Lung (tissue), 11 donors: ENCODE measurements at regions not wholly inside any gene's neighbourhood (a gene's known extent, or its start where the extent isn't known, plus 50 kb on each side); places are given as distances from the start of the nearest gene placed in this dataset.

Experiments used
- ATAC-seq: fragments of 200-7000 bp; cut with Tn5 transposase; one replicate; pipeline ENCODE4 v1.9.1; 2020; ENCODE audit warnings: moderate number of reproducible peaks; ENCODE audit not compliant: insufficient read depth, low FRiP score
- DNase-seq, 3 donors: peaks; one replicate each; pipeline ENCODE4 v3.0.0-alpha.2; 2013 to 2017
- H3K27ac ChIP-seq, 2 donors: one replicate each; pipeline ENCODE4 v1.5.1; 2013; ENCODE audit warnings: mild to moderate bottlenecking in 2 of 2, moderate library complexity in 2 of 2, control low read depth in 1 of 2, inconsistent platforms in 1 of 2, low read depth in 1 of 2, low read length in 1 of 2
- H3K27me3 ChIP-seq, 3 donors: one replicate each; pipeline ENCODE4 v1.5.1; 2013; ENCODE audit warnings: low read length in 2 of 3; ENCODE audit not compliant: control insufficient read depth in 3 of 3, insufficient read depth in 3 of 3
- H3K36me3 ChIP-seq, 4 donors: one replicate each; pipeline ENCODE4 v1.5.1; 2013; ENCODE audit warnings: low read length in 4 of 4, mild to moderate bottlenecking in 1 of 4, moderate library complexity in 1 of 4; ENCODE audit not compliant: control insufficient read depth in 4 of 4, insufficient read depth in 4 of 4
- H3K4me1 ChIP-seq, 5 donors: one replicate each; pipeline ENCODE4 v1.5.1; 2013; ENCODE audit warnings: low read length in 5 of 5, mild to moderate bottlenecking in 2 of 5, moderate library complexity in 1 of 5; ENCODE audit not compliant: control insufficient read depth in 5 of 5, insufficient read depth in 5 of 5
- H3K4me3 ChIP-seq: one replicate; pipeline ENCODE4 v1.5.1; 2013; ENCODE audit warnings: mild to moderate bottlenecking, control low read depth, moderate library complexity
- H3K9ac ChIP-seq, 2 donors: one replicate each; pipeline ENCODE4 v1.5.1; 2013; ENCODE audit warnings: low read length in 2 of 2, control low read depth in 1 of 2; ENCODE audit not compliant: insufficient read depth in 1 of 2
- H3K9me3 ChIP-seq, 4 donors: one replicate each; pipeline ENCODE4 v1.5.1; 2013; ENCODE audit warnings: low read length in 3 of 4, mild to moderate bottlenecking in 1 of 4, moderate library complexity in 1 of 4; ENCODE audit not compliant: control insufficient read depth in 4 of 4, insufficient read depth in 3 of 4
- CTCF ChIP-seq: IDR thresholded peaks from 2 replicates; pipeline ENCODE4 v1.5.1; 2012; ENCODE audit warnings: mild to moderate bottlenecking; ENCODE audit errors: control extremely low read depth, extremely low read depth
- WGBS, 2 donors: extraction: QIAGEN DNeasy Blood & Tissue Kit; methylation state at CpG; one replicate each; pipeline ENCODE4 v1.1.7; 2013; 5-methylcytosine and 5-hydroxymethylcytosine counted together
- donor health status: control.
- donor health status: control.
- donor health status: Bipolar disorder and iron deficiency.
- donor health status: healthy.
- donor health status: DM: yes; HTN: yes; CAD: no.

- Histone ChIP-seq H3K27ac (no peak overlapping the region), H3K9ac (no peak overlapping the region), H3K4me3 (no peak overlapping the region), H3K27me3 (no peaks in the 10 kb centered on the region), H3K36me3 (no peaks in the 10 kb centered on the region), H3K4me1 (peaks cover 0 to 8% (median 0%) of the 10 kb centered on the region in 5 donors), H3K9me3 (no peaks in the 10 kb centered on the region)
- no peak for ATAC-seq
- WGBS, 2 donors, result 97 to 98% methylated on average over 22 of the region's 22 CpGs
- DNase-seq, result no peak
- TF ChIP-seq CTCF, result no peak
Measured at GRCh38 chr2:16855183-16855582, 189.5 kb upstream of the CYRIA start.

GRCh38 chr2:16853088-16853487 is 187.5 kb upstream of the CYRIA start:
- H3K27me3 ChIP-seq, result no peaks in the 10 kb centered on the region
- peaks cover 0 to 8% (median 0%) of the 10 kb centered on the region in 5 donors for H3K4me1 ChIP-seq
- DNase-seq, result no peak
- H3K27ac ChIP-seq, result no peak overlapping the region
- 88 to 98% methylated on average over 4 of the region's 4 CpGs for WGBS, 2 donors
- no peak overlapping the region for H3K9ac ChIP-seq
- H3K36me3 ChIP-seq, result no peaks in the 10 kb centered on the region
- ATAC-seq, result no peak
- no peak overlapping the region for H3K4me3 ChIP-seq
- H3K9me3 ChIP-seq, result no peaks in the 10 kb centered on the region
- TF ChIP-seq CTCF, result no peak

GRCh38 chr2:16852651-16853050 is 187.0 kb upstream of the CYRIA start:
- DNase-seq, result no peak
- Histone ChIP-seq H3K9ac (no peak overlapping the region), H3K4me3 (no peak overlapping the region), H3K4me1 (peaks cover 0 to 8% (median 0%) of the 10 kb centered on the region in 5 donors), H3K27ac (no peak overlapping the region), H3K27me3 (no peaks in the 10 kb centered on the region), H3K36me3 (no peaks in the 10 kb centered on the region), H3K9me3 (no peaks in the 10 kb centered on the region)
- no peak for ATAC-seq
- WGBS, 2 donors, result 86 to 99% methylated on average over 2 of the region's 2 CpGs
- no peak for TF ChIP-seq CTCF

- ATAC-seq (no peak), DNase-seq (no peak)
- H3K27ac ChIP-seq, result no peak overlapping the region
- H3K36me3 ChIP-seq, result no peaks in the 10 kb centered on the region
- no peaks in the 10 kb centered on the region for H3K9me3 ChIP-seq
- H3K4me3 ChIP-seq, result no peak overlapping the region
- H3K9ac ChIP-seq, result no peak overlapping the region
- no peak for TF ChIP-seq CTCF
- peaks cover 0 to 8% (median 0%) of the 10 kb centered on the region in 5 donors for H3K4me1 ChIP-seq
- no peaks in the 10 kb centered on the region for H3K27me3 ChIP-seq
Measured at GRCh38 chr2:16851126-16851525, 185.5 kb upstream of the CYRIA start.
